GM19025 (cell line): ENCODE measurements at regions not wholly inside any gene's neighbourhood (a gene's known extent, or its start where the extent isn't known, plus 50 kb on each side); places are given as distances from the start of the nearest gene placed in this dataset.

Experiments
- ATAC-seq: cut with Tn5 transposase; IDR thresholded peaks from one replicate; pipeline ENCODE4 v1.9.1; 2021; ENCODE audit warnings: mild to moderate bottlenecking, low read depth, moderate library complexity; ENCODE audit not compliant: unreplicated experiment

- no peak for ATAC-seq
Measured at GRCh38 chr13:104034891-104035290, 968.7 kb upstream of the SLC10A2 start.

DNA sequence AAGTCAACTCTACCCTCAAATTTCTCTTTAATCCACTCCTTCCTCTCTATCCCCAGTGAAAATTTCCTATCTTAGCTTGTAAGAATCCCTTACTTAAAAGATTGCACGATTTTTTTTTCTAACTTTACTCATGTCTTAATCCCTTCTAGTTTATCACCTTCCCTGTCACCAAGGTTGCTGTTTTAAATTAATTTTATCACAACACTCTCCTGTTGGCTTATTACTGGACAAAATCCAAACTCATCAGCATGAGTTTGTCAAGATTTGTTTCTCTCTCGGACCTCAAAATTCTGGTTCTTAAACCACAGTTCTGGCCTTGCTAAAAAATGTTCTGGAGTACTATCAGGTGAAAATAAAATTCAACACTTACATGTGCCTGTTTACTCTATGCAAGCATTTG lies 959.1 kb upstream of the SLC10A2 start:
- ATAC-seq, result no peak

- no peak for ATAC-seq
Measured at GRCh38 chr13:104024416-104025170, 958.4 kb upstream of the SLC10A2 start.

GRCh38 chr13:104021806-104022397 lies 955.7 kb upstream of the SLC10A2 start:
- no peak for ATAC-seq

DNA sequence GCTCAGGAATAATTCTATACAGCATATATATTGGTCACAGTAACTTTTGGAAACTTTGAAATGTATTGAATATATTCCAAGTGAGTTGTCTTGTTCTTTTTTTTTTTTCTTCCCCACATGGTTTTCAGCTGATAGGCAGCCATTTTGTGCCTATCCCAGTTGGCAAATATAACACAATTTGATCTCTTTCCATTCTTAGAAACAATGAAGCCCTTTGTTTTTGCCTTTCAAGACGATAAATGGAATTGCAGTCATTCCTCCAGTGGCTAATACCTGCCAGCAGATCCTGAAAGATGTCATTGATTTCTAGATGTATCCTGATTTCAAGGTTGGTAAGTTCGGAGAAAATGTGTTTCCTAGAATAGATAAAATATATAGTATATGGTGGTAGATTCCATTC lies 951.1 kb upstream of the SLC10A2 start:
- ATAC-seq, result no peak

GRCh38 chr13:104015646-104016396 lies 949.6 kb upstream of the SLC10A2 start:
- ATAC-seq, result no peak

GRCh38 chr13:104014803-104015645 lies 948.8 kb upstream of the SLC10A2 start:
- no peak for ATAC-seq

DNA sequence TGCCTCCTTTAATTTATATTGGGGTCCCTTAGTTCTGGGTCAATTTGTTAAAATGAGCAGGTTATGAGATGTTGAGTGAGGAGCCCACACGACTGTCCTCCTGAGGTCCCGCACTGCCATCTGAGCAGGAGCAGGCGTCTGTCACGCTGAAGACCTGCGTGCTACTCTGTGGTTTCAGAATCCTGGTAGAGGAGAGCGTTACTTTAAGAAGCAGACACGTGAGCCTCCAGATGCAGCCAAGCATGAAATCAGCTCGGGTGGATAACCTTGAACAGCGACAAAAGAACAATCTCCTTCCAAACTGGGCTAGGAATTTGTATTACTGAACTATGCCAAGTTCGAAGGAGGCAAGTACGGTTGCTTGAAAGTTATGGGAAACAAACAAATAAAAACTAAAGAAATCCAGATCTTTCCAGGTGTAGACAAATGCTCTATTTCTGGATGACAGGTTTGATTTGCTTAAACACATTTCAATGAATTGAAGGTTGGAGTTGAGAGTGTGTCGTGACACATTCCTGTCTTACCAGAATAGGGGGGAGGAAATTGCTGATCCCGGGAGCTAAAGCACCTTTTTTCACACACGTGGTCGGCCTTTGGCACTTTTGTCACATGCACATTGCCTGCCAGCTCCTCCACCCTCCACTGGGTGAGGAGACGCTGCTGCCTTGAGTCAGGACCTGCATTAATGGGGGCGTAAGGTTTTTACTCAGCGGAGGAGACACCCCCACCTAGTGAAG lies 945.5 kb upstream of the SLC10A2 start:
- ATAC-seq, result no peak

DNA sequence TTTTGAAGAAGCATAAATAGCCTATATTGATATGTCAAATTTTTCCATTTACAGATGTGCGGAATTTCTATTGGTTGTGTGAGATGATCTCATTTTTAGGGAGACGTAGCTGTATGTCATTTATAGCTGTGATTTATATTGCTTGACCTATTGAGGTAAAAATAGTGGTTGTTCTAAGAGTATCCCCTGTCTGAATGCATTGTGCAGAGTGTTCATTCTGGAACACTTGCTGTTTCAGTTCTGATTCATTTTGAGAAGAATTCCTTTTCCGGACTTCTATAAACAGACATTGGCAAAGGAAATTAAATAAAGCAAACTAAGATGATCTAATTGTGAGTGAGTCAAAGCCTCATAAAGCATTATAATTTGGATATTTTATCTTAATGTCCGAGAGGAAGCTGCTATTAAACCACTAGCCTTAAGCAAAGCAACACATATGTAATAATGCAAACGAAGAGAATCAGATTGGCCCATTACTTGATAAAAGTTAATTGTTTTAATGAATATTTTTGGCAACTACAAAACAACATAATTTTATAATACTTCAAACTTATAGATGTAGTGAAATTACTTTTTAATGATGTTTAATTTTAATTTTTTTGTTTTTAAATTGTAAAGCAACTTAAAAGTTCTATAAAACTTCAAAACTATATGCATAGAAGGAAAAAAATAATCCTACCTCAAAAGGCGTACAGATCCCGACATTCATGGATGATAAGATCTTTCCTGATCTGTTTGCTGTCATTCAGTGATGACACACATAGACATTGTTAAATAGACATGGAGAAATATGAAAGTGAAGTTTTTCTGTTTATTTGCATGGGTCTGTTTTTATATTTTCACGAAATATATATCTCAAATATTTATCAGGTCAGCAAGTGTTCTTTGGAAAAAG lies 942.6 kb upstream of the SLC10A2 start:
- ATAC-seq, result no peak

DNA sequence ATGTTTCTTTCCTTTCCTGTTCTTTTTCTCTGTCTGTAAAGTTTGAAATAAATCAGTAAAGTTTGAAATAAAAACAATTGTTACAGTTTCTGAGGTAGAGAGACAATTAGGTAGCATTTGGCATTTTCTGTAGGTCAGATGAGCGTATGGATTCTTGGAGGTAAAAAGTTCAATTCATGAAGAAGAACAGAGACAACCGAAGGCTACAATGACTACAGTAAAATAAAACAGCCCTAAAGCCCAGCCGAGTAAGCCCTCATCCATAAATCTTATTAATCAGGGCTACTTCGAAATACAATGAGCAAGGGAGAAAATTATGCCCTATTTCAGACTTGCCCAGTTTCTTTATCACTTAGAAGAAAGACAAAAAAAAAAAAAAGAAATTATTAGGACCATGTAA lies 941.9 kb upstream of the SLC10A2 start:
- ATAC-seq, result no peak

- no peak for ATAC-seq
Measured at GRCh38 chr13:104006625-104007075, 940.4 kb upstream of the SLC10A2 start.

DNA sequence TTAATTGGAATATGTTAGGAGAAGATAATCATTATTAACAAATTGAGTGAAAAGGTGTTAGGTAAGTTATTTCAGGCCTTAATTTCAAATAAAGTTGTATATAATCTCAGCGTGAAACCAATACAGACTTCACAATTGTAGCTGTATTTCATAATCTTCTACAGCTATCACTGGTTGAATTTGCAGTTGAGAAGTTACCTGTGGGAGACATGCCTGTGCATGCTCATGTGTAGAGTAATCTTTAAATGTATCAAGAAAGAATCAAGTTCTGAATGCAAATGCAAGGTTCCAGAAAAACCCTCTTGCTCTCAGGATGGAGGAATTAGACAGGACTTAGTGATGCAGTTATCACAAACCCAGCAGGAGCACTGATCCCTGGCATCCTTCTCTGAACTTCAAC lies 938.4 kb upstream of the SLC10A2 start:
- ATAC-seq, result no peak

- ATAC-seq, result no peak
Measured at GRCh38 chr13:104002216-104002615, 936.0 kb upstream of the SLC10A2 start.

- no peak for ATAC-seq
Measured at GRCh38 chr13:104001766-104002165, 935.5 kb upstream of the SLC10A2 start.

DNA sequence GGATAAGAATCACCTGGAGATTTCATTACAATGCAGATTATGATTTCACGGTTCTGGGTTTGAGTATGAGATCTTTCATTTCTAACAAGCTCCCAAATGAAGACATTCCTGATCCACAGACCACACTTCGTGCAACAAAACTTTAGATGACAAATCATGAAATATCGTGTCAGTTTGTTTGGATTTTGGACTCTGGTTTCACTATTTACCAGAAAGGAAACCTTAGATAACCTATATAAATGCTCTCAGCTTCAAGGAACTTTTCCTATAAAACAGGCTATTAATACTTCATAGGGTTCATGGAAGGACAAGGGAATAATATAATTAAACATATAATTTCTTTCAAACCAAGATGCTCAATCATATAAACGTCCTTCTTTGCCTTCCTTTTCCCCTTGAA lies 930.5 kb upstream of the SLC10A2 start:
- ATAC-seq, result no peak

GRCh38 chr13:103983948-103984347 lies 917.7 kb upstream of the SLC10A2 start:
- no peak for ATAC-seq

- no peak for ATAC-seq
Measured at GRCh38 chr13:103976371-103976770, 910.2 kb upstream of the SLC10A2 start.

GRCh38 chr13:103973740-103974139 lies 907.5 kb upstream of the SLC10A2 start:
- no peak for ATAC-seq

DNA sequence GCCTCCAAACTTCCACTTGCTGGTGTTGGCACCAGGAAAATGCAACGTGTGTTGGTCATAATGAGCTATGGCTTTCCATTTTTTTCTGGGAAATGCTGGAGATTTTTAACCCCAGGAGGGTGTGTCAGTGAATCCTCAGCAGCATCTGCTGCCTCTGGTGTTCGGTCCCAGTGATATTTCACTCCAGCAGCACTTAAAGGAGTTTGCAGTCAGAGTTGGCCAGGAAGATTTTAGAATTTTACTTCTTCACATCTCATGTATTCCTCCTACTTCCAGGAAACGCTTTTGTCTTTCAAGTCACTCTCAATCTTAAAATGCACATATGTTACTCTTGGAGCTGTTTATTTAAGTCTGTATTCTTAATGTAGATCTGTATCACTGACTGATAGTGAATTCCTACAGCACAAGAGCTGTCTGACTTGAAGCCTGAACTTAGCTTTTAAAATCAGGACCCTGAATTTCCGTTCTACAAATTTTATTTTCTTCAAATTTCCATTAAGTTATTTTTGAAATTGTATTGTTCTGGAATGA lies 903.4 kb upstream of the SLC10A2 start:
- no peak for ATAC-seq
